Omental fat pad (tissue), 3 donors: ENCODE measurements at regions not wholly inside any gene's neighbourhood (a gene's known extent, or its start where the extent isn't known, plus 50 kb on each side); places are given as distances from the start of the nearest gene placed in this dataset.

ENCODE experiments used
- ATAC-seq: fragments of 150-250 bp; one replicate; pipeline ENCODE4 v1.9.1; 2016; ENCODE audit warnings: mild to moderate bottlenecking, moderate library complexity; ENCODE audit not compliant: low FRiP score
- DNase-seq: peaks from one replicate; pipeline ENCODE4 v3.0.0-alpha.2; 2019; ENCODE audit warnings: low spot score
- CTCF ChIP-seq, 3 donors: fragments of 450-650 bp; IDR thresholded peaks; one replicate each; pipeline ENCODE4 v1.5.1; 2016 to 2017; ENCODE audit warnings: antibody characterized with exemption in 3 of 3, mild to moderate bottlenecking in 3 of 3, moderate library complexity in 2 of 3

GRCh38 chr6:965343-965742 is 272.4 kb upstream of the EXOC2 start:
- ATAC-seq: no peak
- DNase-seq: no peak
- TF ChIP-seq CTCF (IDR thresholded peaks at IDR 0.05): no peak

DNA sequence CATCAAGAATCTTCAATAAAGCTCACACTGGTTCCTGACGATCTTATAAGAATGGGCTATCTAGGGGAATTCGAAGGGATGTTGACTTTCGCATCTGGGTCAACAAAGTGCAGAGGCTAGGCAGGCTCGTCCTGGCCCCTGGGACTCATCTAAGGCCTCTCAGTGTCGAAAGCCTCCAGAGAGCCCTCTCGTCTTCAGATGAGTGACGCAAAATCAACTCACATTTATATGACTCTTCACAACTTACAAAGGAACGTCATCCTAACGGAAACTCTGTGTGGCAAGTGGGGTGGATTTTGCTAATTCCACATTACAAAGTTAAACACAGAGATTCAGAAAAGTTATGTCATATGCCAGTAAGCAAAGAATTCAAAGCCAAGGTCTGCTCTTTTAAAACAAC is 270.5 kb upstream of the EXOC2 start:
- DNase-seq (no peak), ATAC-seq (no peak)
- no peak for TF ChIP-seq CTCF (IDR thresholded peaks at IDR 0.05)

- DNase-seq (no peak), ATAC-seq (peak; percentile 32)
- TF ChIP-seq CTCF (IDR thresholded peaks at IDR 0.05): no peak
These were observed 268.5 kb upstream of the EXOC2 start for GRCh38 chr6:961407-961960.

- TF ChIP-seq CTCF (IDR thresholded peaks at IDR 0.05): no peak
- ATAC-seq (no peak), DNase-seq (no peak)
These were observed 267.4 kb upstream of the EXOC2 start for GRCh38 chr6:960356-960755.

- no peak for TF ChIP-seq CTCF (IDR thresholded peaks at IDR 0.05)
- ATAC-seq: no peak
- DNase-seq: no peak
These were observed 265.5 kb upstream of the EXOC2 start for GRCh38 chr6:958488-958887.

DNA sequence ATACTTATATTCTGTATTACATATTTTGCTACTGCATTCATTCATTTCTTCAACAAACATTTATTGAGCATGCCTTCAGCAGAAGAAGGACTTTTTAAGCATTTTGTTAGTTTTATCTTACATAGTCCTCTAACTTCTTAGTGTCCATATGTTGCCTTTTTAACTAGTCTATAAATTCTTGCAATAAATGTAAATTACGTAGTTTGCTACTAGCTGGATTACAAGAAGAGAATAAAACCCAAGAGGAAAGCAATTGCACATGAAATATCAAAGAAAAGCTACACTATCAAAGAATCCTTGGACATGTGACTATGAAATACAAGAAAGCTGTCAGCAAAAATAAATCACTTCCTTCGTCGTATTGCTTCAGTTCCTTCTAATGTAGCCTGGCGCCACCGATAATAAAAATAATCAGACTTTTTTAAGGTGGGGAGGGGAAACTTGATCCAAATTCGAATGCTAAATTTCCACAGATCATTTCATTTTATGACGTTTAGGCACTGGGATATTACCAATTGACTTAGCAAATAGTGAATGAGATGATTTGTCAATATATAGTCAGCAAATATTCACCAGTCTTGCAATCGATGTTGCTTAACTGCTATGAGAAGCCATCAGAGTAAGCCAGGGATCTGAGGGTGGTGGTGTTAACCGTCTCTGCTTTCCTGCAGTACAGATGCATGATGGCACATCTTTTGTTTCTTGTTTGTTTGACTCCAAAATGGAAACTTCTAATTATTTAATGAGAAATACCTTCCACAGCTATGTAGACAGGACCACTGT is 258.7 kb upstream of the EXOC2 start:
- DNase-seq: no peak
- no peak for ATAC-seq
- no peak for TF ChIP-seq CTCF (IDR thresholded peaks at IDR 0.05)
